IMR-90 (cell line): ENCODE measurements at regions not wholly inside any gene's neighbourhood (a gene's known extent, or its start where the extent isn't known, plus 50 kb on each side); places are given as distances from the start of the nearest gene placed in this dataset.

Experiments
- ATAC-seq: fragments of 200-7000 bp; cut with Tn5 transposase; 2 replicates; pipeline ENCODE4 v1.9.1; 2020; ENCODE audit warnings: low read depth, mild to moderate bottlenecking, moderate library complexity
- BruUV-seq: library from RNA; stranded (reverse); fragments of 400-500 nt; replicated peaks from 2 replicates; lab custom pipeline; 2021; lab: Mats Ljungman, UMichigan
- CTCF ChIA-PET: fragments of 300-600 bp; formaldehyde crosslinking; extraction: SDS; loops from one replicate; lab custom pipeline; 2021; ENCODE audit warnings: antibody characterized with exemption; lab: Yijun Ruan, JAX
- POLR2A ChIA-PET: fragments of 300-600 bp; sonication (Branson Sonifier 250); formaldehyde crosslinking; loops from one replicate; lab custom pipeline; 2022; ENCODE audit warnings: antibody characterized with exemption; ENCODE audit not compliant: unreplicated experiment; lab: Charles Lee
- DNase-seq: peaks from one replicate; pipeline ENCODE4 v3.0.0; 2013
- H2AFZ ChIP-seq: replicated peaks from 2 replicates; pipeline ENCODE3; 2013; ENCODE audit warnings: low read length, mild to moderate bottlenecking; ENCODE audit not compliant: poor library complexity
- H2AK5ac ChIP-seq: 2 replicates; pipeline ENCODE4 v1.6.1; 2013; ENCODE audit warnings: low read depth, low read length, inconsistent platforms
- H2AK9ac ChIP-seq: replicated peaks from 2 replicates; pipeline ENCODE3; 2013; ENCODE audit warnings: mild to moderate bottlenecking, low read depth, low read length, moderate library complexity; ENCODE audit not compliant: poor library complexity
- H2BK120ac ChIP-seq: 2 replicates; pipeline ENCODE4 v1.6.1; 2013; ENCODE audit warnings: low read depth, low read length, inconsistent platforms
- H2BK15ac ChIP-seq: 3 replicates; pipeline ENCODE4 v1.6.1; 2013; ENCODE audit warnings: low read depth, low read length, inconsistent platforms
- H2BK20ac ChIP-seq: 2 replicates; pipeline ENCODE4 v1.6.1; 2013; ENCODE audit warnings: low read depth, mild to moderate bottlenecking, inconsistent platforms, low read length, moderate library complexity
- H2BK5ac ChIP-seq: 2 replicates; pipeline ENCODE4 v1.6.1; 2013; ENCODE audit warnings: mild to moderate bottlenecking, low read depth, low read length, inconsistent platforms; ENCODE audit not compliant: poor library complexity, severe bottlenecking
- H3K14ac ChIP-seq: replicated peaks from 2 replicates; pipeline ENCODE4 v1.6.1; 2013; ENCODE audit warnings: low read depth, low read length, inconsistent platforms
- H3K18ac ChIP-seq: 2 replicates; pipeline ENCODE4 v1.6.1; 2013; ENCODE audit warnings: low read depth, low read length, control low read depth
- H3K23ac ChIP-seq: 2 replicates; pipeline ENCODE4 v1.6.1; 2013; ENCODE audit warnings: low read depth, low read length, inconsistent platforms
- H3K27ac ChIP-seq: 2 replicates; pipeline ENCODE4 v1.5.1; 2013; ENCODE audit warnings: mild to moderate bottlenecking, control low read depth, low read length; ENCODE audit not compliant: insufficient read depth
- H3K27me3 ChIP-seq: 2 replicates; pipeline ENCODE4 v1.6.1; 2013; ENCODE audit warnings: low read length; ENCODE audit not compliant: control insufficient read depth, insufficient read depth
- H3K36me3 ChIP-seq: 2 replicates; pipeline ENCODE4 v1.6.1; 2013; ENCODE audit warnings: low read length, mixed read lengths; ENCODE audit not compliant: control insufficient read depth, insufficient read depth
- H3K4ac ChIP-seq: 2 replicates; pipeline ENCODE4 v1.6.1; 2013; ENCODE audit warnings: low read depth, low read length, inconsistent platforms
- H3K4me1 ChIP-seq: 2 replicates; pipeline ENCODE4 v1.6.1; 2013; ENCODE audit warnings: low read length, mixed read lengths; ENCODE audit not compliant: control insufficient read depth, insufficient read depth
- H3K4me2 ChIP-seq: 2 replicates; pipeline ENCODE4 v1.6.1; 2013; ENCODE audit warnings: low read depth, mild to moderate bottlenecking, control low read depth, low read length, moderate library complexity
- H3K4me3 ChIP-seq: 2 replicates; pipeline ENCODE4 v1.5.1; 2013; ENCODE audit warnings: low read depth, mild to moderate bottlenecking, control low read depth, low read length, moderate library complexity; ENCODE audit not compliant: insufficient read depth
- H3K56ac ChIP-seq: 2 replicates; pipeline ENCODE4 v1.6.1; 2013; ENCODE audit warnings: low read length, inconsistent platforms; ENCODE audit not compliant: insufficient read depth; ENCODE audit errors: extremely low read depth
- H3K79me1 ChIP-seq, 2 experiments: 2 replicates each; pipeline ENCODE4 v1.6.1; 2013; ENCODE audit warnings: low read length in 2 of 2, inconsistent platforms in 1 of 2, low read depth in 1 of 2
- H3K9ac ChIP-seq: 2 replicates; pipeline ENCODE4 v1.6.1; 2013; ENCODE audit warnings: low read depth, low read length, control low read depth
- H3K9me1 ChIP-seq: 2 replicates; pipeline ENCODE4 v1.6.1; 2013; ENCODE audit warnings: low read length, inconsistent platforms; ENCODE audit not compliant: insufficient read depth
- H3K9me3 ChIP-seq: 2 replicates; pipeline ENCODE4 v1.6.1; 2013; ENCODE audit warnings: low read length; ENCODE audit not compliant: control insufficient read depth, insufficient read depth
- H4K20me1 ChIP-seq: 2 replicates; pipeline ENCODE4 v1.6.1; 2013; ENCODE audit warnings: low read length, inconsistent platforms; ENCODE audit not compliant: insufficient read depth
- H4K5ac ChIP-seq: 2 replicates; pipeline ENCODE4 v1.6.1; 2013; ENCODE audit warnings: mild to moderate bottlenecking, low read depth, low read length, control low read depth
- H4K8ac ChIP-seq, 2 experiments: 2 replicates each; pipeline ENCODE4 v1.6.1; 2013; ENCODE audit warnings: low read depth in 2 of 2, low read length in 2 of 2, control low read depth in 1 of 2, inconsistent platforms in 1 of 2
- H4K91ac ChIP-seq: 2 replicates; pipeline ENCODE4 v1.6.1; 2013; ENCODE audit warnings: low read depth, low read length, inconsistent platforms; ENCODE audit not compliant: insufficient read depth
- RCOR1 ChIP-seq: IDR thresholded peaks from 2 replicates; pipeline ENCODE4 v1.6.1; 2012; ENCODE audit warnings: mild to moderate bottlenecking, low read length, improper control_type of control experiment; ENCODE audit not compliant: insufficient replicate concordance
- SMC3 ChIP-seq: fragments of 150-350 bp; IDR thresholded peaks from 2 replicates; pipeline ENCODE4 v1.6.1; 2016; ENCODE audit warnings: low read depth, mild to moderate bottlenecking, antibody characterized with exemption, low read length, moderate library complexity
- WGBS, 2 experiments: methylation state at CpG; one replicate each; pipeline versions ENCODE4 v1.1.5 to v1.1.7; 2013; ENCODE audit warnings: missing lambda C conversion rate in 2 of 2; ENCODE audit not compliant: insufficient read length in 1 of 2; ENCODE audit errors: extremely low coverage in 2 of 2; 5-methylcytosine and 5-hydroxymethylcytosine counted together
- dilution Hi-C: fragments of 300-500 bp; cut with HindIII; formaldehyde crosslinking; loops from one replicate; pipeline ENCODE4 v1.14.3; 2018; ENCODE audit warnings: low sequenced_read_pairs; ENCODE audit not compliant: unreplicated experiment
- in situ Hi-C: fragments of 300-500 bp; cut with MboI; formaldehyde crosslinking; loops from 3 replicates; pipeline ENCODE4 v1.14.3; 2019; ENCODE audit warnings: low sequenced_read_pairs, inconsistent platforms, mixed read lengths
- intact Hi-C: fragments of 100-400 bp; cut with micrococcal nuclease; formaldehyde crosslinking; loops from 2 replicates; pipeline ENCODE4 v1.10.0; 2022

GRCh38 chr13:107234319-107235073 lies 666.6 kb upstream of the ARGLU1 start:
- H2BK20ac ChIP-seq = no peak overlapping the region
- peak overlapping the region in 1 of 2 experiments; percentile 70; a peak in 2 of 4 replicates for H4K8ac ChIP-seq
- no peak overlapping the region for H2BK15ac ChIP-seq
- peaks cover 6% of the 10 kb centered on the region; the same call in 1 of the 2 replicates for H3K9me1 ChIP-seq
- H3K27ac ChIP-seq = no peak overlapping the region
- in situ Hi-C loops (no loop called here), dilution Hi-C loops (no loop called here), intact Hi-C loops (no loop called here)
- no peaks in the 10 kb centered on the region for H3K4me1 ChIP-seq
- H2BK120ac ChIP-seq = peak overlapping the region; percentile 51
- H2AFZ ChIP-seq = peak overlapping the region; percentile 47
- no peak overlapping the region; the same call in 1 of the 2 replicates for H3K9ac ChIP-seq
- ATAC-seq (peak; percentile 53), DNase-seq (no peak)
- peak overlapping the region; percentile 88 for H3K4me2 ChIP-seq
- ChIA-PET POLR2A (no interaction called here), CTCF (no interaction called here)
- H3K79me1 ChIP-seq = peaks cover 9 to 25% of the 10 kb centered on the region in 2 experiments; a peak in 3 of 4 replicates
- H2BK5ac ChIP-seq = no peak overlapping the region
- H3K9me3 ChIP-seq = no peaks in the 10 kb centered on the region
- H3K56ac ChIP-seq = no peak overlapping the region
- 0 out of 2 replicates have a peak overlapping the region, but pooled peaks have one; percentile 34 for H3K14ac ChIP-seq
- H3K18ac ChIP-seq = no peak overlapping the region
- TF ChIP-seq SMC3 = no peak
- no peak for TF ChIP-seq RCOR1
- peak overlapping the region; percentile 78; the same call in 1 of the 2 replicates for H3K23ac ChIP-seq
- H3K4ac ChIP-seq = peak overlapping the region; percentile 69; the same call in 1 of the 2 replicates
- H3K36me3 ChIP-seq = no peaks in the 10 kb centered on the region
- H4K91ac ChIP-seq = peak overlapping the region; percentile 28; the same call in 1 of the 2 replicates
- H2AK9ac ChIP-seq = no peak overlapping the region
- no peaks in the 10 kb centered on the region for H4K20me1 ChIP-seq
- no peak overlapping the region for H4K5ac ChIP-seq
- H3K27me3 ChIP-seq = no peaks in the 10 kb centered on the region
- no peak overlapping the region; the same call in 1 of the 2 replicates for H2AK5ac ChIP-seq
- H3K4me3 ChIP-seq = no peak overlapping the region
- WGBS, 2 experiments = 44% methylated on average over 4 of the region's 12 CpGs; no CpG with 5 or more reads in 1 of the 2 experiments
- BruUV-seq = no TSS peak
